KMS-11 (cell line): ENCODE measurements at regions not wholly inside any gene's neighbourhood (a gene's known extent, or its start where the extent isn't known, plus 50 kb on each side); places are given as distances from the start of the nearest gene placed in this dataset.
"Not testable (repeated sequence)": the region's sequence is repeated elsewhere in the genome, so short reads cannot be mapped to it uniquely, and the experiment has no call there.

Experiments used
- H2AFZ ChIP-seq: fragments of 200-600 bp; sonication (generic); 2 replicates; pipeline ENCODE4 v1.6.1; 2016; ENCODE audit warnings: antibody characterized with exemption, mixed run types, low read depth
- H3K27ac ChIP-seq: fragments of 200-600 bp; sonication (generic); 2 replicates; pipeline ENCODE4 v1.6.1; 2016; ENCODE audit warnings: mild to moderate bottlenecking, mixed run types
- H3K27me3 ChIP-seq: fragments of 200-600 bp; sonication (generic); 2 replicates; pipeline ENCODE4 v1.6.1; 2017; ENCODE audit warnings: mild to moderate bottlenecking, low read depth, mixed run types, moderate library complexity; ENCODE audit not compliant: insufficient read depth
- H3K36me3 ChIP-seq: fragments of 200-600 bp; sonication (generic); 2 replicates; pipeline ENCODE4 v1.6.1; 2017; ENCODE audit warnings: mild to moderate bottlenecking, mixed run types; ENCODE audit not compliant: insufficient read depth
- H3K4me1 ChIP-seq: fragments of 200-600 bp; sonication (generic); 2 replicates; pipeline ENCODE4 v1.6.1; 2016; ENCODE audit warnings: mild to moderate bottlenecking, low read depth, mixed run types; ENCODE audit not compliant: poor library complexity, severe bottlenecking
- H3K4me2 ChIP-seq: fragments of 200-600 bp; sonication (generic); 2 replicates; pipeline ENCODE4 v1.7.0; 2016; ENCODE audit warnings: mild to moderate bottlenecking, mixed run types
- H3K4me3 ChIP-seq: fragments of 200-600 bp; sonication (generic); IDR thresholded peaks from 2 replicates; pipeline ENCODE4 v1.6.1; 2017; ENCODE audit warnings: low read depth, low read length, mixed read lengths; ENCODE audit not compliant: insufficient read depth
- H3K79me2 ChIP-seq: fragments of 200-600 bp; sonication (generic); 2 replicates; pipeline ENCODE4 v1.6.1; 2016; ENCODE audit warnings: low read depth, mixed run types; ENCODE audit not compliant: insufficient read depth
- H3K9ac ChIP-seq: fragments of 200-600 bp; sonication (generic); 2 replicates; pipeline ENCODE4 v1.6.1; 2016; ENCODE audit warnings: mild to moderate bottlenecking, mixed run types
- H4K20me1 ChIP-seq: fragments of 200-600 bp; sonication (generic); 2 replicates; pipeline ENCODE4 v1.6.1; 2016; ENCODE audit warnings: mild to moderate bottlenecking, mixed run types; ENCODE audit not compliant: insufficient read depth
- CTCF ChIP-seq: fragments of 200-600 bp; sonication (generic); conservative IDR thresholded peaks from 2 replicates; pipeline ENCODE4 v1.6.1; 2017; ENCODE audit warnings: low read depth, mild to moderate bottlenecking, antibody characterized with exemption, low read length, moderate library complexity, mixed read lengths

- no peaks in the 10 kb centered on the region for H3K4me1 ChIP-seq
- no peak for TF ChIP-seq CTCF
- H3K27me3 ChIP-seq: no peaks in the 10 kb centered on the region
- H3K4me2 ChIP-seq: no peak overlapping the region
- H3K4me3 ChIP-seq: no peak overlapping the region
- H3K36me3 ChIP-seq: no peaks in the 10 kb centered on the region
- H2AFZ ChIP-seq: no peak overlapping the region
- H3K79me2 ChIP-seq: no peaks in the 10 kb centered on the region
- no peak overlapping the region for H3K27ac ChIP-seq
- H4K20me1 ChIP-seq: no peaks in the 10 kb centered on the region
- no peak overlapping the region for H3K9ac ChIP-seq
Measured at GRCh38 chr3:145692751-145693150, 468.2 kb downstream of the PLOD2 start.

GRCh38 chr3:145696011-145696410, 465.0 kb downstream of the PLOD2 start:
- no peak overlapping the region for H3K4me3 ChIP-seq
- no peak overlapping the region for H3K27ac ChIP-seq
- no peaks in the 10 kb centered on the region for H3K36me3 ChIP-seq
- H4K20me1 ChIP-seq: no peaks in the 10 kb centered on the region
- no peak overlapping the region for H3K4me2 ChIP-seq
- H3K9ac ChIP-seq: no peak overlapping the region
- H3K4me1 ChIP-seq: no peaks in the 10 kb centered on the region
- no peak overlapping the region for H2AFZ ChIP-seq
- no peaks in the 10 kb centered on the region for H3K27me3 ChIP-seq
- TF ChIP-seq CTCF: no peak
- no peaks in the 10 kb centered on the region for H3K79me2 ChIP-seq

- no peaks in the 10 kb centered on the region for H4K20me1 ChIP-seq
- H3K4me3 ChIP-seq: no peak overlapping the region
- no peaks in the 10 kb centered on the region for H3K79me2 ChIP-seq
- H3K9ac ChIP-seq: no peak overlapping the region
- no peak overlapping the region for H3K4me2 ChIP-seq
- no peak overlapping the region for H2AFZ ChIP-seq
- H3K27me3 ChIP-seq: no peaks in the 10 kb centered on the region
- H3K27ac ChIP-seq: no peak overlapping the region
- TF ChIP-seq CTCF: no peak
- H3K4me1 ChIP-seq: no peaks in the 10 kb centered on the region
- H3K36me3 ChIP-seq: no peaks in the 10 kb centered on the region
Measured at GRCh38 chr3:145698250-145698649, 462.7 kb downstream of the PLOD2 start.

- no peaks in the 10 kb centered on the region for H3K79me2 ChIP-seq
- H4K20me1 ChIP-seq: no peaks in the 10 kb centered on the region
- no peaks in the 10 kb centered on the region for H3K4me1 ChIP-seq
- TF ChIP-seq CTCF: no peak
- no peaks in the 10 kb centered on the region for H3K27me3 ChIP-seq
- H3K36me3 ChIP-seq: no peaks in the 10 kb centered on the region
- H2AFZ ChIP-seq: no peak overlapping the region
- H3K4me3 ChIP-seq: no peak overlapping the region
- no peak overlapping the region for H3K4me2 ChIP-seq
- H3K9ac ChIP-seq: no peak overlapping the region
- no peak overlapping the region for H3K27ac ChIP-seq
Measured at GRCh38 chr3:145698749-145699148, 462.2 kb downstream of the PLOD2 start.

- no peaks in the 10 kb centered on the region for H4K20me1 ChIP-seq
- H3K36me3 ChIP-seq: no peaks in the 10 kb centered on the region
- H2AFZ ChIP-seq: no peak overlapping the region
- no peak overlapping the region for H3K4me2 ChIP-seq
- H3K4me3 ChIP-seq: no peak overlapping the region
- TF ChIP-seq CTCF: no peak
- H3K9ac ChIP-seq: no peak overlapping the region
- no peak overlapping the region for H3K27ac ChIP-seq
- H3K27me3 ChIP-seq: no peaks in the 10 kb centered on the region
- H3K4me1 ChIP-seq: no peaks in the 10 kb centered on the region
- no peaks in the 10 kb centered on the region for H3K79me2 ChIP-seq
Measured at GRCh38 chr3:145704020-145704419, 457.0 kb downstream of the PLOD2 start.

GRCh38 chr3:145709779-145710178, 451.2 kb downstream of the PLOD2 start:
- not testable (repeated sequence) for H3K4me2 ChIP-seq, H3K36me3 ChIP-seq, H3K27me3 ChIP-seq, H4K20me1 ChIP-seq, H3K79me2 ChIP-seq, H3K27ac ChIP-seq, H3K4me1 ChIP-seq, H3K9ac ChIP-seq, H3K4me3 ChIP-seq, H2AFZ ChIP-seq
